ENCODE measurements at regions not wholly inside any gene's neighbourhood (a gene's known extent, or its start where the extent isn't known, plus 50 kb on each side); places are given as distances from the start of the nearest gene placed in this dataset.

GRCh38 chr18:40233931-40234616 lies 1721.0 kb upstream of the PIK3C3 start:
- no peaks in the 10 kb centered on the region for H3K9me3 ChIP-seq
- intact Hi-C loops (cut with DNase I) = no loop called here
- no peaks in the 10 kb centered on the region for H3K27me3 ChIP-seq
- H3K27ac ChIP-seq = no peak overlapping the region
- no peak for DNase-seq
- no peaks in the 10 kb centered on the region for H3K36me3 ChIP-seq
- TF ChIP-seq POLR2AphosphoS5 (IDR thresholded peaks at IDR 0.05) (no peak), POLR2A (IDR thresholded peaks at IDR 0.05) (no peak), CTCF (IDR thresholded peaks at IDR 0.05) (no peak), EP300 (IDR thresholded peaks at IDR 0.05) (no peak)
- H3K4me1 ChIP-seq = peaks cover 0 to 8% (median 0%) of the 10 kb centered on the region in 4 donors
- H3K4me3 ChIP-seq = no peak overlapping the region

- no peak for DNase-seq
- 72 to 88% methylated on average over 1 of the region's 1 CpG for WGBS, 2 donors
- no peaks in the 10 kb centered on the region for H3K36me3 ChIP-seq
- no peaks in the 10 kb centered on the region for H3K9me3 ChIP-seq
- no peaks in the 10 kb centered on the region for H3K27me3 ChIP-seq
- no peak overlapping the region for H3K27ac ChIP-seq
- intact Hi-C loops (cut with DNase I) = no loop called here
- peaks cover 0 to 22% (median 19%) of the 10 kb centered on the region in 4 donors for H3K4me1 ChIP-seq
- no peak overlapping the region for H3K4me3 ChIP-seq
- TF ChIP-seq EP300 (IDR thresholded peaks at IDR 0.05) (no peak), POLR2A (IDR thresholded peaks at IDR 0.05) (no peak)
These were observed 1732.3 kb upstream of the PIK3C3 start for GRCh38 chr18:40222776-40223175.

- no peak for TF ChIP-seq EP300 (IDR thresholded peaks at IDR 0.05)
- TF ChIP-seq POLR2AphosphoS5 (IDR thresholded peaks at IDR 0.05) = no peak
- no peak for TF ChIP-seq CTCF (IDR thresholded peaks at IDR 0.05)
- no peak for TF ChIP-seq POLR2A (IDR thresholded peaks at IDR 0.05)
- Histone ChIP-seq H3K9me3 (no peaks in the 10 kb centered on the region), H3K27me3 (no peaks in the 10 kb centered on the region), H3K27ac (no peak overlapping the region), H3K4me3 (no peak overlapping the region), H3K4me1 (peaks cover 0 to 18% (median 6%) of the 10 kb centered on the region in 4 donors), H3K36me3 (no peaks in the 10 kb centered on the region)
- no peak for DNase-seq
- WGBS, 2 donors = 10 to 38% methylated on average over 1 of the region's 1 CpG
- intact Hi-C loops (cut with DNase I) = no loop called here
These were observed 1738.2 kb upstream of the PIK3C3 start for GRCh38 chr18:40216856-40217255.

- no peak for DNase-seq
- Histone ChIP-seq H3K9me3 (no peaks in the 10 kb centered on the region), H3K4me3 (no peak overlapping the region), H3K36me3 (no peaks in the 10 kb centered on the region), H3K4me1 (peaks cover 0 to 10% (median 0%) of the 10 kb centered on the region in 4 donors), H3K27ac (no peak overlapping the region), H3K27me3 (no peaks in the 10 kb centered on the region)
- intact Hi-C loops (cut with DNase I) = no loop called here
- WGBS, 2 donors = 63 to 86% methylated on average over 4 of the region's 4 CpGs
- TF ChIP-seq EP300 (IDR thresholded peaks at IDR 0.05) = no peak
- TF ChIP-seq POLR2AphosphoS5 (IDR thresholded peaks at IDR 0.05) = no peak
- TF ChIP-seq POLR2A (IDR thresholded peaks at IDR 0.05) = no peak
- TF ChIP-seq CTCF (IDR thresholded peaks at IDR 0.05) = no peak
These were observed 1739.1 kb upstream of the PIK3C3 start for GRCh38 chr18:40215979-40216378.

- H3K36me3 ChIP-seq = no peaks in the 10 kb centered on the region
- no peaks in the 10 kb centered on the region for H3K27me3 ChIP-seq
- intact Hi-C loops (cut with DNase I) = no loop called here
- H3K27ac ChIP-seq = no peak overlapping the region
- no peak overlapping the region for H3K4me3 ChIP-seq
- no peaks in the 10 kb centered on the region for H3K4me1 ChIP-seq
- WGBS, 2 donors = 82 to 86% methylated on average over 1 of the region's 1 CpG
- H3K9me3 ChIP-seq = no peaks in the 10 kb centered on the region
- TF ChIP-seq POLR2A (IDR thresholded peaks at IDR 0.05) (no peak), CTCF (IDR thresholded peaks at IDR 0.05) (no peak), EP300 (IDR thresholded peaks at IDR 0.05) (no peak), POLR2AphosphoS5 (IDR thresholded peaks at IDR 0.05) (no peak)
- DNase-seq = no peak
These were observed 1744.3 kb upstream of the PIK3C3 start for GRCh38 chr18:40210696-40211095.

Measured in sigmoid colon (tissue), 6 donors.